Endothelial cell of umbilical vein (primary cell): ENCODE measurements at regions not wholly inside any gene's neighbourhood (a gene's known extent, or its start where the extent isn't known, plus 50 kb on each side); places are given as distances from the start of the nearest gene placed in this dataset.

Experiments
- BruUV-seq: library from RNA; stranded (reverse); fragments of 400-500 nt; replicated peaks from 2 replicates; lab custom pipeline; 2021; lab: Mats Ljungman, UMichigan
- CTCF ChIA-PET: fragments of 300-600, 350-600 bp; sonication (Branson Sonifier 250); formaldehyde crosslinking; loops from one replicate; lab custom pipeline; 2021; ENCODE audit warnings: antibody characterized with exemption, inconsistent platforms; lab: Charles Lee
- POLR2A ChIA-PET: fragments of 300-600, 350-600 bp; sonication (Branson Sonifier 250); formaldehyde crosslinking; loops from one replicate; lab custom pipeline; 2021; ENCODE audit warnings: antibody characterized with exemption, inconsistent platforms; lab: Charles Lee
- DNase-seq: peaks from one replicate; pipeline ENCODE4 v3.0.0-alpha.2; 2011; ENCODE audit warnings: low read depth, low spot score
- FAIRE-seq: peaks from 2 replicates; lab custom pipeline; 2011; peaks lifted over from hg19 to GRCh38; lab: Jason Lieb, UNC
- H2AFZ ChIP-seq: 2 replicates; pipeline ENCODE4 v1.6.0; 2012; ENCODE audit warnings: low read depth, low read length, control low read depth, inconsistent platforms
- H3K27ac ChIP-seq: 2 replicates; pipeline ENCODE4 v1.5.1; 2011; ENCODE audit warnings: low read depth, mild to moderate bottlenecking, control low read depth, low read length, moderate library complexity; ENCODE audit not compliant: insufficient read depth
- H3K27me3 ChIP-seq, 2 experiments: 2 replicates each; pipeline versions ENCODE4 v1.6.0 to v1.6.1; 2011; ENCODE audit warnings: low read length in 2 of 2, mixed read lengths in 1 of 2; ENCODE audit not compliant: control insufficient read depth in 2 of 2, insufficient read depth in 2 of 2
- H3K36me3 ChIP-seq, 2 experiments: 2 replicates in 1 of 2; 3 replicates in 1 of 2; pipeline ENCODE4 v1.5.1; 2011; ENCODE audit warnings: low read length in 2 of 2, mild to moderate bottlenecking in 1 of 2, moderate library complexity in 1 of 2; ENCODE audit not compliant: control insufficient read depth in 2 of 2, insufficient read depth in 2 of 2; ENCODE audit errors: extremely low read depth in 1 of 2
- H3K4me1 ChIP-seq: 3 replicates; pipeline ENCODE4 v1.5.1; 2011; ENCODE audit warnings: mild to moderate bottlenecking, low read length; ENCODE audit not compliant: control insufficient read depth, insufficient read depth; ENCODE audit errors: extremely low read depth
- H3K4me2 ChIP-seq: 2 replicates; pipeline ENCODE4 v1.6.1; 2011; ENCODE audit warnings: low read length, control low read depth, mixed read lengths; ENCODE audit not compliant: insufficient read depth
- H3K4me3 ChIP-seq, 3 experiments: fragments of 200-600 bp in 1 of 3; sonication (generic), shearing (Covaris generic) in 1 of 3; replicated peaks in 1 of 3; 2 replicates each; pipeline ENCODE4 v1.5.1; 2011 to 2016; ENCODE audit warnings: control low read depth in 3 of 3, low read length in 3 of 3, mild to moderate bottlenecking in 2 of 3, inconsistent platforms in 1 of 3, low read depth in 1 of 3, moderate library complexity in 1 of 3; ENCODE audit not compliant: insufficient read depth in 1 of 3
- H3K79me2 ChIP-seq: 2 replicates; pipeline ENCODE4 v1.6.0; 2012; ENCODE audit warnings: low read length, inconsistent platforms; ENCODE audit not compliant: control insufficient read depth, insufficient read depth
- H3K9ac ChIP-seq: replicated peaks from 2 replicates; pipeline ENCODE3; 2011; ENCODE audit warnings: low read length, control low read depth; ENCODE audit not compliant: insufficient read depth; ENCODE audit errors: extremely low read depth
- H3K9me1 ChIP-seq: replicated peaks from 3 replicates; pipeline ENCODE4 v1.6.0; 2011; ENCODE audit warnings: mild to moderate bottlenecking, low read length; ENCODE audit not compliant: control insufficient read depth, insufficient read depth; ENCODE audit errors: extremely low read depth
- H3K9me3 ChIP-seq: replicated peaks from 2 replicates; pipeline ENCODE4 v1.5.1; 2012; ENCODE audit warnings: low read length, inconsistent platforms; ENCODE audit not compliant: control insufficient read depth, insufficient read depth
- H4K20me1 ChIP-seq: replicated peaks from 2 replicates; pipeline ENCODE3; 2011; ENCODE audit warnings: mild to moderate bottlenecking, low read length; ENCODE audit not compliant: control insufficient read depth, insufficient read depth; ENCODE audit errors: extremely low read depth
- EZH2 ChIP-seq: IDR thresholded peaks from 2 replicates; pipeline ENCODE4 v1.6.1; 2012; ENCODE audit warnings: borderline replicate concordance, low read depth, mild to moderate bottlenecking, moderate library complexity, low read length, inconsistent platforms; ENCODE audit not compliant: severe bottlenecking
- FOS ChIP-seq: IDR thresholded peaks from 2 replicates; pipeline ENCODE4 v1.6.1; 2011; ENCODE audit warnings: mild to moderate bottlenecking, low read length, moderate library complexity, borderline replicate concordance; ENCODE audit not compliant: insufficient read depth
- GATA2 ChIP-seq: IDR thresholded peaks from 2 replicates; pipeline ENCODE4 v1.7.0; 2011; ENCODE audit warnings: low read depth, mild to moderate bottlenecking, moderate library complexity, mixed read lengths, low read length; ENCODE audit not compliant: insufficient read length, insufficient read depth
- JUN ChIP-seq: IDR thresholded peaks from 2 replicates; pipeline ENCODE4 v1.6.1; 2011; ENCODE audit warnings: borderline replicate concordance, low read depth; ENCODE audit not compliant: insufficient read length, insufficient read depth
- MYC ChIP-seq: IDR thresholded peaks from one replicate; pipeline ENCODE4 v1.6.1; 2011; ENCODE audit warnings: mild to moderate bottlenecking, low read depth, low read length
- POLR2A ChIP-seq: IDR thresholded peaks from 2 replicates; pipeline ENCODE4 v1.6.1; 2012; ENCODE audit warnings: low read depth, mild to moderate bottlenecking, control low read depth, low read length
- POLR2AphosphoS5 ChIP-seq: IDR thresholded peaks from 2 replicates; pipeline ENCODE4 v1.6.1; 2012; ENCODE audit warnings: low read depth, mild to moderate bottlenecking, control low read depth, low read length, moderate library complexity; ENCODE audit not compliant: insufficient read depth
- dilution Hi-C: fragments of 300-500 bp; cut with MboI; formaldehyde crosslinking; loops from one replicate; pipeline ENCODE4 v1.15.0; 2019; ENCODE audit warnings: low sequenced_read_pairs; ENCODE audit not compliant: extremely low pct_ligation_motif_present
- intact Hi-C: fragments of 100-400 bp; cut with micrococcal nuclease; formaldehyde crosslinking; loops from one replicate; pipeline ENCODE4 v1.10.0; 2022
- TF ChIP-seq, protein P1 (sequence below): IDR thresholded peaks from 2 replicates; pipeline ENCODE4 v1.6.1; 2011; ENCODE audit not compliant: insufficient read depth, insufficient read length
- TF ChIP-seq, protein P2 (sequence below), 2 donors: IDR thresholded peaks; 1 replicate in 1 of 2; 2 replicates in 1 of 2; pipeline ENCODE4 v1.5.1; 2011; ENCODE audit warnings: low read length in 2 of 2, mild to moderate bottlenecking in 2 of 2, moderate library complexity in 2 of 2, control low read depth in 1 of 2, inconsistent platforms in 1 of 2, low read depth in 1 of 2; ENCODE audit not compliant: insufficient read depth in 1 of 2; ENCODE audit errors: extremely low read depth in 1 of 2

DNA sequence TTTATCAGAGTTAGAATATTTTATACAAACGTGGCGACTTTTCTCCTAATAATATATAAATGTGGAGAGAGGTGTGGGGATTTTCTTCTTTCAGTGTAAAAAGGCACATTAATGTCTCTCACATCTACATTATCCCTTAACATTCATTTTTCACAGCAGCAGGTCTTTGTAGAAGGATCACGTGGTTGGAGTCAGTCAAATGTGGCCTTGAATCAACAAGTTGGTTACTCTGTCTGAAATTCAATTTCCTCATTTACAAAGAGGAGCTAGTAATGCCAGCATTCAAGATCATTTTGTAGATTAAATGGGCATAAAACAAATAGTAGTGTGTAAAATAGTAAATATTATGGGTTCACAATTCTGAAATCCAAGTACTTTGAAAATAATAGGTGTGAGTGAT lies 183.1 kb upstream of the SEMA3E start:
- ChIA-PET POLR2A (no interaction called here), CTCF (interaction anchor here (0.7 to 1.2 kb wide), 3 partner anchors 30 to 816 kb away, joined by 3 read pairs; no protein-coding TSS in a partner anchor)
- intact Hi-C loops (no loop called here), dilution Hi-C loops (no loop called here)
- H3K27me3 ChIP-seq: no peaks in the 10 kb centered on the region
- DNase-seq (no peak), FAIRE-seq (no peak)
- no peaks in the 10 kb centered on the region for H3K9me3 ChIP-seq
- no peak overlapping the region for H3K27ac ChIP-seq
- H3K9me1 ChIP-seq: no peaks in the 10 kb centered on the region
- TF ChIP-seq EZH2: no peak
- TF ChIP-seq GATA2: no peak
- TF ChIP-seq POLR2A: no peak
- no peak for TF ChIP-seq POLR2AphosphoS5
- TF ChIP-seq MYC: no peak
- TF ChIP-seq, protein P1, sequence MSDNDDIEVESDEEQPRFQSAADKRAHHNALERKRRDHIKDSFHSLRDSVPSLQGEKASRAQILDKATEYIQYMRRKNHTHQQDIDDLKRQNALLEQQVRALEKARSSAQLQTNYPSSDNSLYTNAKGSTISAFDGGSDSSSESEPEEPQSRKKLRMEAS: no peak
- no peak for TF ChIP-seq FOS
- TF ChIP-seq, protein P2, sequence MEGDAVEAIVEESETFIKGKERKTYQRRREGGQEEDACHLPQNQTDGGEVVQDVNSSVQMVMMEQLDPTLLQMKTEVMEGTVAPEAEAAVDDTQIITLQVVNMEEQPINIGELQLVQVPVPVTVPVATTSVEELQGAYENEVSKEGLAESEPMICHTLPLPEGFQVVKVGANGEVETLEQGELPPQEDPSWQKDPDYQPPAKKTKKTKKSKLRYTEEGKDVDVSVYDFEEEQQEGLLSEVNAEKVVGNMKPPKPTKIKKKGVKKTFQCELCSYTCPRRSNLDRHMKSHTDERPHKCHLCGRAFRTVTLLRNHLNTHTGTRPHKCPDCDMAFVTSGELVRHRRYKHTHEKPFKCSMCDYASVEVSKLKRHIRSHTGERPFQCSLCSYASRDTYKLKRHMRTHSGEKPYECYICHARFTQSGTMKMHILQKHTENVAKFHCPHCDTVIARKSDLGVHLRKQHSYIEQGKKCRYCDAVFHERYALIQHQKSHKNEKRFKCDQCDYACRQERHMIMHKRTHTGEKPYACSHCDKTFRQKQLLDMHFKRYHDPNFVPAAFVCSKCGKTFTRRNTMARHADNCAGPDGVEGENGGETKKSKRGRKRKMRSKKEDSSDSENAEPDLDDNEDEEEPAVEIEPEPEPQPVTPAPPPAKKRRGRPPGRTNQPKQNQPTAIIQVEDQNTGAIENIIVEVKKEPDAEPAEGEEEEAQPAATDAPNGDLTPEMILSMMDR (IDR thresholded peaks at IDR 0.05; ENCODE audit: extremely low read depth in 1 of 2, insufficient read depth in 1 of 2, low read depth in 1 of 2, low read length in 2 of 2): no peak
- no peak for TF ChIP-seq JUN
- H3K9ac ChIP-seq: no peak overlapping the region
- no TSS peak for BruUV-seq
- no peaks in the 10 kb centered on the region for H4K20me1 ChIP-seq
- H3K4me2 ChIP-seq: no peak overlapping the region
- H2AFZ ChIP-seq: no peak overlapping the region
- H3K36me3 ChIP-seq: no peaks in the 10 kb centered on the region
- no peaks in the 10 kb centered on the region for H3K79me2 ChIP-seq
- H3K4me1 ChIP-seq: no peaks in the 10 kb centered on the region
- H3K4me3 ChIP-seq: no peak overlapping the region
